GM06990 (cell line): ENCODE measurements at regions not wholly inside any gene's neighbourhood (a gene's known extent, or its start where the extent isn't known, plus 50 kb on each side); places are given as distances from the start of the nearest gene placed in this dataset.

Source experiments
- DNase-seq: peaks from one replicate; pipeline ENCODE4 v3.0.0-alpha.2; 2011; ENCODE audit not compliant: insufficient read length; ENCODE audit errors: extremely low read depth
- H3K27me3 ChIP-seq: replicated peaks from 2 replicates; pipeline ENCODE4 v1.6.0; 2011; ENCODE audit warnings: low read length; ENCODE audit not compliant: control insufficient read depth, insufficient read depth
- H3K36me3 ChIP-seq: 2 replicates; pipeline ENCODE4 v1.5.1; 2011; ENCODE audit warnings: low read length; ENCODE audit not compliant: control insufficient read depth, insufficient read depth
- H3K4me3 ChIP-seq: replicated peaks from 2 replicates; pipeline ENCODE4 v1.5.1; 2011; ENCODE audit warnings: low read depth, mild to moderate bottlenecking, control low read depth, low read length
- CTCF ChIP-seq: IDR thresholded peaks from 2 replicates; pipeline ENCODE4 v1.5.1; 2011; ENCODE audit warnings: low read length, control low read depth, mild to moderate bottlenecking, inconsistent platforms; ENCODE audit not compliant: insufficient read depth, poor library complexity, severe bottlenecking

GRCh38 chr6:19781269-19781668 lies 55.9 kb upstream of the ID4 start:
- TF ChIP-seq CTCF: no peak
- Histone ChIP-seq H3K4me3 (no peak overlapping the region), H3K36me3 (no peaks in the 10 kb centered on the region), H3K27me3 (no peaks in the 10 kb centered on the region)
- no peak for DNase-seq

GRCh38 chr6:19782588-19782987 lies 54.6 kb upstream of the ID4 start:
- Histone ChIP-seq H3K4me3 (no peak overlapping the region), H3K36me3 (no peaks in the 10 kb centered on the region)

More at GRCh38 chr6:19782588-19782987, 54.6 kb upstream of the ID4 start:
- no peak for TF ChIP-seq CTCF
- no peaks in the 10 kb centered on the region for H3K27me3 ChIP-seq
- DNase-seq: no peak
